HepG2 (cell line): ENCODE measurements at regions not wholly inside any gene's neighbourhood (a gene's known extent, or its start where the extent isn't known, plus 50 kb on each side); places are given as distances from the start of the nearest gene placed in this dataset.

Source experiments
- ATAC-seq: fragments of 200-7000 bp; cut with Tn5 transposase; 3 replicates; pipeline ENCODE4 v1.9.1; 2020; ENCODE audit warnings: mild to moderate bottlenecking, moderate library complexity
- BruUV-seq: library from RNA; stranded (reverse); fragments of 400-500 nt; replicated peaks from 2 replicates; lab custom pipeline; 2021; lab: Mats Ljungman, UMichigan
- CTCF ChIA-PET: fragments of 300-600 bp; formaldehyde crosslinking; extraction: SDS; loops from one replicate; lab custom pipeline; 2021; ENCODE audit warnings: low total read pairs, inconsistent platforms, low intra/inter-chr PET ratio; lab: Yijun Ruan, JAX
- POLR2A ChIA-PET: fragments of 350-600 bp; sonication (Branson Sonifier 250); formaldehyde crosslinking; loops from one replicate; lab custom pipeline; 2020; ENCODE audit warnings: antibody characterized with exemption, inconsistent platforms; lab: Yijun Ruan, JAX
- DNase-seq: peaks from one replicate; pipeline ENCODE4 v3.0.0-alpha.2; 2015; ENCODE audit warnings: low spot score
- FAIRE-seq: peaks from 3 replicates; lab custom pipeline; 2011; peaks lifted over from hg19 to GRCh38; lab: Jason Lieb, UNC
- H2AFZ ChIP-seq: one replicate; pipeline ENCODE4 v1.6.1; 2011; ENCODE audit warnings: low read length, inconsistent platforms
- H3K27ac ChIP-seq: fragments of 300-600 bp; 3 replicates; pipeline ENCODE4 v1.8.0; 2011; ENCODE audit warnings: mixed run types, mild to moderate bottlenecking, mixed read lengths, low read length, inconsistent platforms; ENCODE audit not compliant: insufficient read depth; ENCODE audit errors: extremely low read length
- H3K27me3 ChIP-seq, 2 experiments: fragments of 200-600 bp in 1 of 2; 2 replicates in 1 of 2; 3 replicates in 1 of 2; pipeline versions ENCODE4 v1.6.0 to v1.8.0; 2011; ENCODE audit warnings: low read length in 2 of 2, mild to moderate bottlenecking in 2 of 2, moderate library complexity in 2 of 2, inconsistent platforms in 1 of 2; ENCODE audit not compliant: insufficient read depth in 2 of 2, control insufficient read depth in 1 of 2
- H3K36me3 ChIP-seq, 2 experiments: fragments of 200-600 bp in 1 of 2; replicated peaks in 1 of 2; 2 replicates in 1 of 2; 3 replicates in 1 of 2; pipeline versions ENCODE4 v1.5.1 to v1.8.0; 2011; ENCODE audit warnings: low read length in 2 of 2, inconsistent platforms in 1 of 2; ENCODE audit not compliant: insufficient read depth in 2 of 2, control insufficient read depth in 1 of 2
- H3K4me1 ChIP-seq: 2 replicates; pipeline ENCODE4 v1.5.1; 2012; ENCODE audit warnings: low read length, inconsistent platforms; ENCODE audit not compliant: insufficient read depth
- H3K4me2 ChIP-seq: 2 replicates; pipeline ENCODE4 v1.6.0; 2011; ENCODE audit warnings: low read depth, low read length, inconsistent platforms
- H3K4me3 ChIP-seq, 3 experiments: fragments of 200-600 bp in 1 of 3; sonication (generic), shearing (Covaris generic) in 1 of 3; replicated peaks in 1 of 3; 2 replicates each; pipeline ENCODE4 v1.5.1; 2011 to 2016; ENCODE audit warnings: low read length in 3 of 3, inconsistent platforms in 2 of 3, low read depth in 2 of 3, mild to moderate bottlenecking in 2 of 3, control low read depth in 1 of 3, mixed read lengths in 1 of 3; ENCODE audit not compliant: insufficient read depth in 1 of 3
- H3K79me2 ChIP-seq: one replicate; pipeline ENCODE4 v1.6.1; 2011; ENCODE audit warnings: low read length, inconsistent platforms; ENCODE audit not compliant: insufficient read depth
- H3K9ac ChIP-seq: 2 replicates; pipeline ENCODE4 v1.6.0; 2011; ENCODE audit warnings: mild to moderate bottlenecking, low read depth, low read length, inconsistent platforms; ENCODE audit not compliant: insufficient read depth
- H3K9me3 ChIP-seq: 2 replicates; pipeline ENCODE4 v1.5.1; 2012; ENCODE audit warnings: mild to moderate bottlenecking, low read length
- H4K20me1 ChIP-seq: 2 replicates; pipeline ENCODE4 v1.6.0; 2011; ENCODE audit warnings: inconsistent platforms, mild to moderate bottlenecking, low read length, moderate library complexity; ENCODE audit not compliant: insufficient read depth
- CREB1 ChIP-seq, 2 experiments: fragments of 450-650 bp in 1 of 2; IDR thresholded peaks; 2 replicates each; pipeline ENCODE4 v1.6.1; 2016 to 2017; ENCODE audit warnings: control low read depth in 1 of 2, mild to moderate bottlenecking in 1 of 2, missing compliant biosample characterization in 1 of 2, missing genetic modification characterization in 1 of 2
- EZH2 ChIP-seq: conservative IDR thresholded peaks from 2 replicates; pipeline ENCODE4 v1.6.1; 2012; ENCODE audit warnings: mild to moderate bottlenecking, low read depth, low read length, moderate library complexity
- FOXO1 ChIP-seq: sonication (generic); formaldehyde crosslinking; IDR thresholded peaks from 2 replicates; pipeline ENCODE4 v1.4.0; 2020; ENCODE audit warnings: missing genetic modification reagents
- HOXA3 ChIP-seq: sonication (generic); formaldehyde crosslinking; IDR thresholded peaks from 2 replicates; pipeline ENCODE4 v1.5.0; 2020; ENCODE audit warnings: missing genetic modification reagents
- NFE2L2 ChIP-seq: fragments of 150-350 bp; IDR thresholded peaks from 2 replicates; pipeline ENCODE4 v1.6.1; 2014; ENCODE audit warnings: low read length
- SALL2 ChIP-seq: sonication (generic); formaldehyde crosslinking; IDR thresholded peaks from 2 replicates; pipeline ENCODE4 v1.8.1; 2023; ENCODE audit warnings: mild to moderate bottlenecking, missing genetic modification reagents, inconsistent platforms
- SRY ChIP-seq: sonication (generic); formaldehyde crosslinking; IDR thresholded peaks from 2 replicates; pipeline ENCODE4 v1.8.0; 2022; ENCODE audit warnings: mild to moderate bottlenecking, missing genetic modification reagents
- ZNF235 ChIP-seq: sonication (generic); formaldehyde crosslinking; IDR thresholded peaks from 2 replicates; pipeline ENCODE4 v1.8.1; 2023; ENCODE audit warnings: mild to moderate bottlenecking, missing genetic modification reagents, borderline replicate concordance
- WGBS: methylation state at CpG from one replicate; pipeline ENCODE4 v1.1.6; 2017; ENCODE audit warnings: low lambda C conversion rate; 5-methylcytosine and 5-hydroxymethylcytosine counted together
- in situ Hi-C: cut with HindIII; loops from 2 replicates; pipeline ENCODE4 v1.10.0; 2017; ENCODE audit warnings: low pct_unique_long_range_greater_than_20kb; ENCODE audit not compliant: extremely low pct_ligation_motif_present
- intact Hi-C: fragments of 100-400 bp; cut with micrococcal nuclease; formaldehyde crosslinking; loops from one replicate; pipeline ENCODE4 v1.10.0; 2022; ENCODE audit not compliant: unreplicated experiment
- TF ChIP-seq, protein P1 (sequence below): sonication (generic); formaldehyde crosslinking; IDR thresholded peaks from 2 replicates; pipeline ENCODE4 v1.4.0; 2020; ENCODE audit warnings: mild to moderate bottlenecking, missing genetic modification reagents, borderline replicate concordance
- TF ChIP-seq, protein P2 (sequence below): sonication (generic); formaldehyde crosslinking; IDR thresholded peaks from 2 replicates; pipeline ENCODE4 v1.8.1; 2022; ENCODE audit warnings: low read depth, mild to moderate bottlenecking, missing genetic modification reagents
- TF ChIP-seq, protein P3 (sequence below): sonication (generic); formaldehyde crosslinking; IDR thresholded peaks from 2 replicates; pipeline ENCODE4 v1.9.0; 2022; ENCODE audit warnings: missing genetic modification reagents, mild to moderate bottlenecking, borderline replicate concordance

DNA sequence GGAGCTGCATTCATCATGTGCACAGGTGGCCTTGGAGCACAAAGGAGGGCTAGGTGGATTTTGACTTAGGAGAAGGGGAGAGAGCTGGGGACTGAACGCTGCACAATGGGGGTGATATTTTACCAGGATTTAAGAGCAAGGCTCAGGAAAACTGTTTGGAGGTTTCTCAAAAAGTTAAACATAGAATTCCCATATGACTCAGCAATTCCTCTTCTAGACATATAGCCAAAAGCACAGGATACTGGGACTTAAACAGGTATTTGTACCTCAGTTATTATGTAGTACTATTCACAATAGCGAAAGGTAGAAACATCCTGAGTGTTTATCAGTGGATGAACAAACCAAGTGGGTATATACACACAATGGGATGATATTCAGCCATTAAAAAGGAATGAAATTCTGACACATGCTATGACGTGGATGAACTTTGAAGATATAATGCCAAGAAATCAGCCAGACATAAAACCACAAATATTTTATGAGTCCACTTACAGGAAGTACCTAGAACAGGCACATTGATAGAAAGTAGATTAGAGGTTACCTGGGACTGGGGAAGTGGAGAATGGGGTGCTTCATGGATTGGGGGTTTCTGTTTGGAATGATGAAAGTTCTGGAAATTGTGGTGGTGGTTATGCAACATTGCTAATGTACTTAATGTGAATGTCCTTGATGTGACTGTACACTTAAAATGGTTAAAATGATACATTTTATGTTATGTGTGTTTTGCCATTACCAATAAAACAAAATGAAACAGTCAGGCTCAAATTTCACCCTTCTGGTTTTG, 216.9 kb downstream of the HAUS1 start:
- ChIA-PET CTCF (no interaction called here), POLR2A (no interaction called here)
- DNase-seq (no peak), ATAC-seq (no peak), FAIRE-seq (no peak)
- TF ChIP-seq, protein P1, sequence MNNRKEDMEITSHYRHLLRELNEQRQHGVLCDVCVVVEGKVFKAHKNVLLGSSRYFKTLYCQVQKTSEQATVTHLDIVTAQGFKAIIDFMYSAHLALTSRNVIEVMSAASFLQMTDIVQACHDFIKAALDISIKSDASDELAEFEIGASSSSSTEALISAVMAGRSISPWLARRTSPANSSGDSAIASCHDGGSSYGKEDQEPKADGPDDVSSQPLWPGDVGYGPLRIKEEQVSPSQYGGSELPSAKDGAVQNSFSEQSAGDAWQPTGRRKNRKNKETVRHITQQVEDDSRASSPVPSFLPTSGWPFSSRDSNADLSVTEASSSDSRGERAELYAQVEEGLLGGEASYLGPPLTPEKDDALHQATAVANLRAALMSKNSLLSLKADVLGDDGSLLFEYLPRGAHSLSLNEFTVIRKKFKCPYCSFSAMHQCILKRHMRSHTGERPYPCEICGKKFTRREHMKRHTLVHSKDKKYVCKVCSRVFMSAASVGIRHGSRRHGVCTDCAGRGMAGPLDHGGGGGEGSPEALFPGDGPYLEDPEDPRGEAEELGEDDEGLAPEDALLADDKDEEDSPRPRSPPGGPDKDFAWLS (CRISPR knock-in tag): no peak
- TF ChIP-seq NFE2L2 (peak; percentile 54; the same call in 1 of the 2 replicates), CREB1 (IDR thresholded peaks at IDR 0.05) (peak; percentile 37; the same call in 1 of the 2 replicates), CREB1 (CRISPR knock-in tag; IDR thresholded peaks at IDR 0.05) (no peak), ZNF235 (CRISPR knock-in tag) (no peak), FOXO1 (CRISPR knock-in tag) (no peak)
- Histone ChIP-seq H3K27ac (no peak overlapping the region), H2AFZ (no peak overlapping the region), H3K4me3 (no peak overlapping the region), H3K9ac (no peak overlapping the region), H3K79me2 (no peaks in the 10 kb centered on the region), H3K4me2 (no peak overlapping the region), H3K4me1 (no peaks in the 10 kb centered on the region), H4K20me1 (no peaks in the 10 kb centered on the region), H3K27me3 (peaks cover 3 to 30% of the 10 kb centered on the region in 2 experiments; a peak in 3 of 5 replicates), H3K36me3 (no peaks in the 10 kb centered on the region), H3K9me3 (no peaks in the 10 kb centered on the region)
- intact Hi-C loops: no loop called here
- in situ Hi-C loops: no loop called here
- BruUV-seq: no TSS peak
- 17% methylated on average over 3 of the region's 3 CpGs for WGBS

DNA sequence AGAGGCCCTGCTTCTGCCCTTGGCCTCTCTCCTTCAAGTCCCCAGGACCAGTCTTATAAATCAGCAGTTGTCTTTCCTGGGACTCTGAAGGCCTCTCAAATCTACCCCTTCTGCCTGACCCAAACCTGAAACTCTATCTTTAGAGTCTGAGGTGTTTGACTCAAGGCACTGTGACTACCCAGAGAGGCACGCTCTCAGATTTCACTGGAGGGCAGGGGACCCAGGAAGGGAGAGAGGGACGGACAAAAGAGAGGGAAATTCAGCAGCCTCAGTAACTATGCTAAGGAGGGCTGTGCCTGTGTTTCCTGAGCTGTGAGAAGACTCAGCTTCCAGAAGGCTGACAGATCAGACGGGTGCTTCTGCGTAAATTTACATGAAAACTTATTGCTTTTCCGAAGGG, 217.8 kb downstream of the HAUS1 start:
- no peak overlapping the region for H3K4me2 ChIP-seq
- FAIRE-seq: no peak
- DNase-seq: no peak
- in situ Hi-C loops: no loop called here
- intact Hi-C loops: no loop called here
- ChIA-PET CTCF (no interaction called here), POLR2A (no interaction called here)
- no TSS peak for BruUV-seq
- no peaks in the 10 kb centered on the region for H3K36me3 ChIP-seq
- no peak overlapping the region for H2AFZ ChIP-seq
- H4K20me1 ChIP-seq: no peaks in the 10 kb centered on the region
- WGBS: 39% methylated on average over 5 of the region's 5 CpGs
- no peaks in the 10 kb centered on the region for H3K79me2 ChIP-seq
- H3K27ac ChIP-seq: no peak overlapping the region
- H3K9me3 ChIP-seq: no peaks in the 10 kb centered on the region
- H3K9ac ChIP-seq: no peak overlapping the region
- no peak for ATAC-seq
- no peak overlapping the region for H3K4me3 ChIP-seq
- H3K4me1 ChIP-seq: no peaks in the 10 kb centered on the region
- peaks cover 3 to 31% of the 10 kb centered on the region in 2 experiments; a peak in 3 of 5 replicates for H3K27me3 ChIP-seq
- TF ChIP-seq HOXA3 (no peak), EZH2 (no peak), SRY (CRISPR knock-in tag) (no peak), SALL2 (no peak)
- TF ChIP-seq, protein P2, sequence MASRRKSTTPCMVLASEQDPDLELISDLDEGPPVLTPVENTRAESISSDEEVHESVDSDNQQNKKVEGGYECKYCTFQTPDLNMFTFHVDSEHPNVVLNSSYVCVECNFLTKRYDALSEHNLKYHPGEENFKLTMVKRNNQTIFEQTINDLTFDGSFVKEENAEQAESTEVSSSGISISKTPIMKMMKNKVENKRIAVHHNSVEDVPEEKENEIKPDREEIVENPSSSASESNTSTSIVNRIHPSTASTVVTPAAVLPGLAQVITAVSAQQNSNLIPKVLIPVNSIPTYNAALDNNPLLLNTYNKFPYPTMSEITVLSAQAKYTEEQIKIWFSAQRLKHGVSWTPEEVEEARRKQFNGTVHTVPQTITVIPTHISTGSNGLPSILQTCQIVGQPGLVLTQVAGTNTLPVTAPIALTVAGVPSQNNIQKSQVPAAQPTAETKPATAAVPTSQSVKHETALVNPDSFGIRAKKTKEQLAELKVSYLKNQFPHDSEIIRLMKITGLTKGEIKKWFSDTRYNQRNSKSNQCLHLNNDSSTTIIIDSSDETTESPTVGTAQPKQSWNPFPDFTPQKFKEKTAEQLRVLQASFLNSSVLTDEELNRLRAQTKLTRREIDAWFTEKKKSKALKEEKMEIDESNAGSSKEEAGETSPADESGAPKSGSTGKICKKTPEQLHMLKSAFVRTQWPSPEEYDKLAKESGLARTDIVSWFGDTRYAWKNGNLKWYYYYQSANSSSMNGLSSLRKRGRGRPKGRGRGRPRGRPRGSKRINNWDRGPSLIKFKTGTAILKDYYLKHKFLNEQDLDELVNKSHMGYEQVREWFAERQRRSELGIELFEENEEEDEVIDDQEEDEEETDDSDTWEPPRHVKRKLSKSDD (CRISPR knock-in tag): no peak
- TF ChIP-seq, protein P3, sequence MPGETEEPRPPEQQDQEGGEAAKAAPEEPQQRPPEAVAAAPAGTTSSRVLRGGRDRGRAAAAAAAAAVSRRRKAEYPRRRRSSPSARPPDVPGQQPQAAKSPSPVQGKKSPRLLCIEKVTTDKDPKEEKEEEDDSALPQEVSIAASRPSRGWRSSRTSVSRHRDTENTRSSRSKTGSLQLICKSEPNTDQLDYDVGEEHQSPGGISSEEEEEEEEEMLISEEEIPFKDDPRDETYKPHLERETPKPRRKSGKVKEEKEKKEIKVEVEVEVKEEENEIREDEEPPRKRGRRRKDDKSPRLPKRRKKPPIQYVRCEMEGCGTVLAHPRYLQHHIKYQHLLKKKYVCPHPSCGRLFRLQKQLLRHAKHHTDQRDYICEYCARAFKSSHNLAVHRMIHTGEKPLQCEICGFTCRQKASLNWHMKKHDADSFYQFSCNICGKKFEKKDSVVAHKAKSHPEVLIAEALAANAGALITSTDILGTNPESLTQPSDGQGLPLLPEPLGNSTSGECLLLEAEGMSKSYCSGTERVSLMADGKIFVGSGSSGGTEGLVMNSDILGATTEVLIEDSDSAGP: no peak
